GM06990 (cell line): ENCODE measurements at regions not wholly inside any gene's neighbourhood (a gene's known extent, or its start where the extent isn't known, plus 50 kb on each side); places are given as distances from the start of the nearest gene placed in this dataset.

Experiments
- DNase-seq: peaks from one replicate; pipeline ENCODE4 v3.0.0-alpha.2; 2011; ENCODE audit not compliant: insufficient read length; ENCODE audit errors: extremely low read depth
- H3K27me3 ChIP-seq: replicated peaks from 2 replicates; pipeline ENCODE4 v1.6.0; 2011; ENCODE audit warnings: low read length; ENCODE audit not compliant: control insufficient read depth, insufficient read depth
- H3K36me3 ChIP-seq: 2 replicates; pipeline ENCODE4 v1.5.1; 2011; ENCODE audit warnings: low read length; ENCODE audit not compliant: control insufficient read depth, insufficient read depth
- H3K4me3 ChIP-seq: replicated peaks from 2 replicates; pipeline ENCODE4 v1.5.1; 2011; ENCODE audit warnings: low read depth, mild to moderate bottlenecking, control low read depth, low read length
- TF ChIP-seq, protein P1 (sequence below): IDR thresholded peaks from 2 replicates; pipeline ENCODE4 v1.5.1; 2011; ENCODE audit warnings: low read length, control low read depth, mild to moderate bottlenecking, inconsistent platforms; ENCODE audit not compliant: insufficient read depth, poor library complexity, severe bottlenecking

DNA sequence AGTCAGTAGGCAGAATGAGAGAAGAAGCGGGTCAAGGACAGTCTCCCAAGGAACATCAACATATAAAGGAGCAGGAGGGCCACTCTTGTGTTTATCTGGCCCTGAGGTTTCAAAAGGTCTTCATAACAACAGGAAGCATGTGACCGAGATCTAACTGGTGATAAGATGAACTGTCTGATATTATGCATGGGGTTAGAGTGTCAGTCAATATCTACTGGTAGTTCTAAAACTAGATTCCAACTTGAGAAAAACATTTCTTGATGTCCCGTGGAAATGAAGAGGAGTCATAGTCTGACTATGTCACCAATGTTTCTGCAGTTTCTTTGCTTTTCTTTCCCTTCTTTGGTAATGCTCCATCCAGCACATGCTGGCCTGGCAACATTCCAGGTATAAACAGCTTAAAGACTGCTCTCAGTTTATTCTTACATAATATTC is 77.5 kb upstream of the ITPRID2 start:
- no peak for DNase-seq
- Histone ChIP-seq H3K4me3 (no peak overlapping the region), H3K36me3 (no peaks in the 10 kb centered on the region), H3K27me3 (no peaks in the 10 kb centered on the region)
- TF ChIP-seq, protein P1, sequence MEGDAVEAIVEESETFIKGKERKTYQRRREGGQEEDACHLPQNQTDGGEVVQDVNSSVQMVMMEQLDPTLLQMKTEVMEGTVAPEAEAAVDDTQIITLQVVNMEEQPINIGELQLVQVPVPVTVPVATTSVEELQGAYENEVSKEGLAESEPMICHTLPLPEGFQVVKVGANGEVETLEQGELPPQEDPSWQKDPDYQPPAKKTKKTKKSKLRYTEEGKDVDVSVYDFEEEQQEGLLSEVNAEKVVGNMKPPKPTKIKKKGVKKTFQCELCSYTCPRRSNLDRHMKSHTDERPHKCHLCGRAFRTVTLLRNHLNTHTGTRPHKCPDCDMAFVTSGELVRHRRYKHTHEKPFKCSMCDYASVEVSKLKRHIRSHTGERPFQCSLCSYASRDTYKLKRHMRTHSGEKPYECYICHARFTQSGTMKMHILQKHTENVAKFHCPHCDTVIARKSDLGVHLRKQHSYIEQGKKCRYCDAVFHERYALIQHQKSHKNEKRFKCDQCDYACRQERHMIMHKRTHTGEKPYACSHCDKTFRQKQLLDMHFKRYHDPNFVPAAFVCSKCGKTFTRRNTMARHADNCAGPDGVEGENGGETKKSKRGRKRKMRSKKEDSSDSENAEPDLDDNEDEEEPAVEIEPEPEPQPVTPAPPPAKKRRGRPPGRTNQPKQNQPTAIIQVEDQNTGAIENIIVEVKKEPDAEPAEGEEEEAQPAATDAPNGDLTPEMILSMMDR, result no peak

DNA sequence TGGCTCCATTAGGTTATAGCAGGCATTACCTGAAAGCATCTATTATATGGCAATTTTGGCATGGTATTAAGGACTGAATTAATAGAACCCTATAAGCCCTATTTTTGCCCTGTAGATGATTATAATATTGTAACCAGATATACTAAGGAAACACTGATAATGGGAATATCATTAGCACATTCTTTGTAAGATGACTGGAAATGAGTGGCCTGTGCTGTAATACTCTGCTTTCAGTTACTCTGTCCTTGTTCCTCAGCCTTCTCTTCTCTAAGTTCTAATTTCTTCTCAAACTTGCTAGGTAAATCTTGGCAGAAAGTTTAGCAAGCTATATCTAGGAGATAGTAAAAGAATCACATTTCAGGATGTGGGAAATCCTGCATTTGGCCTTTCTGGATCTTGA is 74.0 kb upstream of the ITPRID2 start:
- TF ChIP-seq, protein P1, result no peak
- Histone ChIP-seq H3K36me3 (no peaks in the 10 kb centered on the region), H3K4me3 (no peak overlapping the region), H3K27me3 (no peaks in the 10 kb centered on the region)
- no peak for DNase-seq

DNA sequence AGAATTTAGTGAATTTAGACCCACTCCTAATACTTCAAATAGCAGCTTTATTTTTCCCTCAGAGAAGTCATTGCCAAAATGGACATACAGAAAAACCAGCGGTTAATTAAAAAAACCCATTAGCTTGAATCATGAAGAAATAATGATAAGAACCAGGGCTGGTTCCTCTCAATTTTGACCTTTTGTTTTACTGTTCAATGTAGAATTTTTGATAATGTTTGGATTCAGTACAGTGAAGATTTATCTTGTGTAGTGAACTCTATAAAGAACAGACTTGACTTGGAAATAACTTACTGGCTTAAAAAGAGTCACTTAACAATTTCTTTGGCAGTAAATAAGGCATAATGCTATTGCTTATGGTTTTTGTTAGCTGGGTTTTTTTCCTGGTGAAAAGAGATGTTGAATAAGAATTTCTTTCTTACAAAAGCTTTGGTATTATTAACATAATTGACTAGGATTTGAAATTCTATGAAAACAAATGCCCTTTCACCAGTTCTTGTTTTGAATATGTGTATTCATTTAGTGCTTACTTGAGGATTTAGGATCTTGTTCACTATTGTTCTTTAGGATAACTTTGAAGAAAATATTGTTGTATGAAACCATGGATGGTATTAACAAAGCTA is 73.4 kb upstream of the ITPRID2 start:
- TF ChIP-seq, protein P1, result no peak
- DNase-seq, result no peak
- Histone ChIP-seq H3K4me3 (no peak overlapping the region), H3K27me3 (no peaks in the 10 kb centered on the region; the same call in 1 of the 2 replicates), H3K36me3 (no peaks in the 10 kb centered on the region)

DNA sequence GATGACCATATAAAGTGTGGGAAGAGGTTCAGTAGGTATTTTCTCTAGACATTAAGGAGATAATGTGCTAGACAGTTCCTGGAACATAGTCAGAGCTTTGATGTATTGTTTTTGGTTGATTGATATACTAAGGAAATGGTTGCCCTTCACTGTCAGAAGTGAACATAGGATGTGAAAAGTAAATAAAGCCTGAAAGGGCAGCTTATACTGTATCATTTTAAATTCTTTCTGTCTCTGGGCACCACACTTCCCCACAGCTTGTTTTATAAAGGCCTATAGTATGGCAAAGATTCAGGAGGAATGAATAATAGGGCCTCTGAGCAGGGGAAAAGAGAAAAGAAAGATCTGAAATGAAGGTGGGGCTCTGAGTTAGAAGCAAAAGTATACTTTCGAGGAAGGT is 72.7 kb upstream of the ITPRID2 start:
- no peak overlapping the region for H3K4me3 ChIP-seq
- no peak for DNase-seq
- TF ChIP-seq, protein P1, result no peak
- H3K27me3 ChIP-seq, result no peaks in the 10 kb centered on the region; the same call in 1 of the 2 replicates
- no peaks in the 10 kb centered on the region for H3K36me3 ChIP-seq

DNA sequence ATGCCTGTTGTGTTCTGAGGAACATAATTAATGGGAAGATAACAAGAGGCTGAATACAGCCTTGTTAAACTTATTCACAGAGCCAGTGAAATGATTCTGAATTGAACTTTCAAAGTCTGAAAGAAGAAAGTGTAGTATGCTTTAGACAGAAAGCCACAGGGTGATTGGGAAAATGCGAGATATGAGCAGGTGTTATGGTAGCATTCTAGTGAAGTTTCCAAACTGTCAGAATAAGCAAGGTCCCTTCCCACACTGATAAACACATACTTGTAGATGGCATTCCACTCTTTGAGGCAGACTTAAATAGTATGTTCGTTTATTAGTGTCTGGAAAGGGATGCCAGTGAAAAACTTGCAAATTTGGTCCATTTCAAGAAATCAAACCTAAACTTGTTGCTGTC is 70.5 kb upstream of the ITPRID2 start:
- TF ChIP-seq, protein P1, result no peak
- no peak for DNase-seq
- no peaks in the 10 kb centered on the region; the same call in 1 of the 2 replicates for H3K27me3 ChIP-seq
- no peaks in the 10 kb centered on the region for H3K36me3 ChIP-seq
- no peak overlapping the region for H3K4me3 ChIP-seq

DNA sequence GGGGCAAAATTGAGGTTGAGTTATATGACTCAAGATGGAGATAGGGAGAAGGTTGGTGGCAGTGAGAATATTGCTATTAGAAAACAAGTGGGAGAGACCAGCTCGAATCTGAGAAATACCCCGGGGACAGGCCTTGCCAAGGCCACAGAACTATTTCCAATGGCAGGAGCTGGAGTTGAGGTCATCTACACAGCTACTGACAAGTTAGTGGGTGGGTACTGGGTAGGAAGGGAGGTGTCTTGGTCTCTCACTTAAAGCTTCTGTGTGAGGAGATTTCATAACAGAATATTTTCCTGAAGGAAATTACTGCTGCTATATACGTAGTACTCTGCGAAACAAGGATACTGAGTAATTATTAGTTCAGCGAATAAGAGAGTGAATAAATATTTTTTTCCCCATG is 69.4 kb upstream of the ITPRID2 start:
- no peak for DNase-seq
- TF ChIP-seq, protein P1, result no peak
- H3K4me3 ChIP-seq, result no peak overlapping the region
- no peaks in the 10 kb centered on the region for H3K36me3 ChIP-seq
- no peaks in the 10 kb centered on the region; the same call in 1 of the 2 replicates for H3K27me3 ChIP-seq
